Kidney (tissue), 13 donors: ENCODE measurements at regions not wholly inside any gene's neighbourhood (a gene's known extent, or its start where the extent isn't known, plus 50 kb on each side); places are given as distances from the start of the nearest gene placed in this dataset.
A peak's percentile ranks its signal among the peaks of the same experiment; 100 is the strongest.
"Not testable (repeated sequence)": the region's sequence is repeated elsewhere in the genome, so short reads cannot be mapped to it uniquely, and the experiment has no call there.

Experiments used
- DNase-seq, 5 donors: peaks; one replicate each; pipeline ENCODE4 v3.0.0-alpha.2; 2013 to 2020
- FAIRE-seq: peaks from 2 replicates; lab custom pipeline; 2012; peaks lifted over from hg19 to GRCh38; lab: Jason Lieb, UNC
- H3K27ac ChIP-seq, 2 donors: one replicate each; pipeline ENCODE4 v1.7.0; 2013; ENCODE audit warnings: low read depth in 2 of 2, low read length in 2 of 2, inconsistent platforms in 1 of 2
- H3K27me3 ChIP-seq: one replicate; pipeline ENCODE4 v1.7.1; 2013; ENCODE audit warnings: low read length, inconsistent platforms; ENCODE audit not compliant: control insufficient read depth, insufficient read depth
- H3K36me3 ChIP-seq, 3 donors: one replicate each; pipeline versions ENCODE4 v1.7.0 to v1.7.1; 2013; ENCODE audit warnings: low read length in 3 of 3, control low read depth in 1 of 3, inconsistent platforms in 1 of 3; ENCODE audit not compliant: insufficient read depth in 3 of 3, control insufficient read depth in 2 of 3
- H3K4me1 ChIP-seq, 3 donors: one replicate each; pipeline versions ENCODE4 v1.7.0 to v1.7.1; 2013; ENCODE audit warnings: low read length in 3 of 3, inconsistent platforms in 1 of 3, low read depth in 1 of 3; ENCODE audit not compliant: control insufficient read depth in 2 of 3, insufficient read depth in 2 of 3
- H3K4me3 ChIP-seq, 3 donors: one replicate each; pipeline versions ENCODE4 v1.7.0 to v1.8.1; 2013; ENCODE audit warnings: low read length in 3 of 3, control low read depth in 1 of 3, inconsistent platforms in 1 of 3
- H3K9ac ChIP-seq, 3 donors: one replicate each; pipeline versions ENCODE4 v1.7.0 to v1.7.1; 2013; ENCODE audit warnings: low read length in 3 of 3, control low read depth in 1 of 3, inconsistent platforms in 1 of 3
- H3K9me3 ChIP-seq, 3 donors: one replicate each; pipeline versions ENCODE4 v1.7.0 to v1.7.1; 2013; ENCODE audit warnings: low read length in 3 of 3, control low read depth in 1 of 3, inconsistent platforms in 1 of 3; ENCODE audit not compliant: control insufficient read depth in 2 of 3, insufficient read depth in 1 of 3
- CTCF ChIP-seq: IDR thresholded peaks from 3 replicates; pipeline ENCODE4 v1.5.1; 2012; ENCODE audit warnings: mild to moderate bottlenecking, moderate library complexity, borderline replicate concordance; ENCODE audit not compliant: insufficient read depth; ENCODE audit errors: extremely low read depth
- intact Hi-C: fragments of 100-400 bp; cut with DNase I; formaldehyde crosslinking; loops from one replicate; pipeline ENCODE4 v1.11.1; 2022
- donor health status: control.
- donor health status: control.
- donor health status: control.
- donor health status: control.
- donor health status: control.
- donor health status: DM: yes; HTN: yes; CAD: no.
- donor health status: Normal renal cell carcinoma (clear cell type).

- TF ChIP-seq CTCF = no peak
- no peak for DNase-seq
- H3K36me3 ChIP-seq = no peaks in the 10 kb centered on the region
- H3K27ac ChIP-seq = no peak overlapping the region
- no peaks in the 10 kb centered on the region for H3K4me1 ChIP-seq
- FAIRE-seq = no peak
- no peaks in the 10 kb centered on the region for H3K9me3 ChIP-seq
- no peak overlapping the region for H3K4me3 ChIP-seq
- intact Hi-C loops = no loop called here
- peaks cover 3% of the 10 kb centered on the region for H3K27me3 ChIP-seq
- no peak overlapping the region for H3K9ac ChIP-seq
These were observed 70.7 kb downstream of the MSX2 start for GRCh38 chr5:174794931-174795672.

- TF ChIP-seq CTCF = peak; percentile 68
- Histone ChIP-seq H3K27me3 (peaks cover 3% of the 10 kb centered on the region), H3K36me3 (no peaks in the 10 kb centered on the region), H3K9me3 (no peaks in the 10 kb centered on the region), H3K27ac (no peak overlapping the region), H3K4me1 (no peaks in the 10 kb centered on the region), H3K9ac (no peak overlapping the region), H3K4me3 (no peak overlapping the region)
- FAIRE-seq (no peak), DNase-seq (peak; percentile 72 to 84 (median 81))
- intact Hi-C loops = no loop called here
These were observed 69.4 kb downstream of the MSX2 start for GRCh38 chr5:174793684-174794328.

- Histone ChIP-seq H3K9me3 (no peaks in the 10 kb centered on the region), H3K4me3 (no peak overlapping the region), H3K27me3 (peaks cover 3% of the 10 kb centered on the region), H3K27ac (no peak overlapping the region), H3K4me1 (no peaks in the 10 kb centered on the region), H3K36me3 (no peaks in the 10 kb centered on the region), H3K9ac (no peak overlapping the region)
- FAIRE-seq (no peak), DNase-seq (no peak)
- intact Hi-C loops = no loop called here
- no peak for TF ChIP-seq CTCF
These were observed 68.7 kb downstream of the MSX2 start for GRCh38 chr5:174793076-174793475.

GRCh38 chr5:174792265-174792664, 67.9 kb downstream of the MSX2 start:
- H3K36me3 ChIP-seq, H3K27me3 ChIP-seq, H3K9me3 ChIP-seq, FAIRE-seq, H3K9ac ChIP-seq, intact Hi-C loops, DNase-seq, H3K27ac ChIP-seq, H3K4me3 ChIP-seq, H3K4me1 ChIP-seq: not testable (repeated sequence)
